ENCODE measurements at regions not wholly inside any gene's neighbourhood (a gene's known extent, or its start where the extent isn't known, plus 50 kb on each side); places are given as distances from the start of the nearest gene placed in this dataset.
A peak's percentile ranks its signal among the peaks of the same experiment; 100 is the strongest.
"Not testable (repeated sequence)": the region's sequence is repeated elsewhere in the genome, so short reads cannot be mapped to it uniquely, and the experiment has no call there.

GRCh38 chrX:74063426-74064155 is 211.1 kb upstream of the XIST start:
- DNase-seq = no peak

- no peak for DNase-seq
Observed at GRCh38 chrX:74061879-74062278, 209.4 kb upstream of the XIST start.

DNA sequence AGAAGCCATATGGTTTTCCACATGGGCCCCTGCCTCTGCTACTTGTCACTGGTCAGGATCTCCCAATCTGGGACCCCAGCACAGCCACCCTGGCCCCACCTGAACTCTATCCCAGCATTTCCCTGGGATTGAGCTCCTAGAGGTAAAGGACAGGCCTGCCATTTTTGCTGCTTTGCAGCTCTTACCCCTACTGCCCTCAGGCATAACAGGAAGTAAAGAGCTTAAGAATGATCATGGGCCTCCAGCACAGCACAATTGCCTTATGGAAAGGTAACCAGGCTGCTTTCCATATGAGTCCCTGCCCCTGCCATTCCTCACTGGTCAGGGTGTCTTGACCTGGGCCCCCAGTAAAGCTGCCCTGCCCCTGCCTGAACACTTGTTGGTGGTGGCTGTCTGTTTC is 196.6 kb upstream of the XIST start:
- DNase-seq = no peak

DNA sequence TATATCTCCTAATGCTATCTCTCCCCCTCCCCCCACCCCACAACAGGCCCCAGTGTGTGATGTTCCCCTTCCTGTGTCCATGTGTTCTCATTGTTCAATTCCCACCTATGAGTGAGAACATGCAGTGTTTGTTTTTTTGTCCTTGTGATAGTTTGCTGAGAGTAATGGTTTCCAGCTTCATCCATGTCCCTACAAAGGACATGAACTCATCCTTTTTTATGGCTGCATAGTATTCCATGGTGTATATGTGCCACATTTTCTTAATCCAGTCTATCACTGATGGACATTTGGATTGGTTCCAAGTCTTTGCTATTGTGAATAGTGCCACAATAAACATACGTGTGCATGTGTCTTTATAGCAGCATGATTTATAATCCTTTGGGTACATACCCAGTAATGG is 181.6 kb upstream of the XIST start:
- DNase-seq = not testable (repeated sequence)

DNA sequence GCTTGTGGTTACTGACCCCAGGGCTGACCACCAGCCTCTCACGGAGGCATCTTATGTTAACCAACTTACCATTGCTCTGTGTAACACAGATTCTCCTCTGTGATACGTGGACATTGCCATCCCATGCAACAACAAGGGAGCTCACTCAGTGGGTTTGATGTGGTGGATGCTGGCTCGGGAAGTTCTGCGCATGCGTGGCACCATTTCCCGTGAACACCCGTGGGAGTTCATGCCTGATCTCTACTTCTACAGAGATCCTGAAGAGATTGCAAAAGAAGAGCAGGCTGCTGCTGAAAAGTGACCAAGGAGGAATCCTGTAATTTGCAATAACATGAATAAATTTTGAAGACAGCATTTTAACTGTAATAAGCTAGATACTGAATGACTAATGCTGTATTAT is 179.0 kb upstream of the XIST start:
- not testable (repeated sequence) for DNase-seq

DNA sequence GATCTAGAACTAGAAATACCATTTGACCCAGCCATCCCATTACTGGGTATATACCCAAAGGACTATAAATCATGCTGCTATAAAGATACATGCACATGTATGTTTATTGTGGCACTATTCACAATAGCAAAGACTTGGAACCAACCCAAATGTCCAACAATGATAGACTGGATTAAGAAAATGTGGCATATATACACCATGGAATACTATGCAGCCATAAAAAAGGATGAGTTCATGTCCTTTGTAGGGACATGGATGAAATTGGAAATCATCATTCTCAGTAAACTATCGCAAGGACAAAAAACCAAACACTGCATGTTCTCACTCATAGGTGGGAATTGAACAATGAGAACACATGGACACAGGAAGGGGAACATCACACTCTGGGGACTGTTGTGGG is 178.3 kb upstream of the XIST start:
- DNase-seq = not testable (repeated sequence)

- not testable (repeated sequence) for DNase-seq
Observed at GRCh38 chrX:74025145-74025544, 172.6 kb upstream of the XIST start.

DNA sequence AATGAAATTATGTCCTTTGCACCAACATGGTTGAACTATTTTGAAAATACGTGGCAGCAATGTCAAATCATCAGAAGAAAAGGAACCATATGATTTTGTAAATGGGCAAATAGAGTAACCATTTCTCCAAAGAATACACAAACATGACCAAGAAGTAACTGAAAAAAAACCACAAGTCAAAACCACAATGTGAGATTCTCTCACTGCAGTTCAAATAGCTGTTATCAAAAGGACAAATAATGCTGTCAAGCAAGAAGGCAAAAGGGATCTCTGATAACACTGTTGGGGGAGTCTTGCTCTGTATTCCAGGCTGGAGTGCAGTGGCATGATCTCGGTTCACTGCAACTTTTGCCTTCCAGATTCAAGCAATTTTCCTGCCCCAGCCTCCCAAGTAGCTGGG is 170.7 kb upstream of the XIST start:
- DNase-seq = no peak

DNA sequence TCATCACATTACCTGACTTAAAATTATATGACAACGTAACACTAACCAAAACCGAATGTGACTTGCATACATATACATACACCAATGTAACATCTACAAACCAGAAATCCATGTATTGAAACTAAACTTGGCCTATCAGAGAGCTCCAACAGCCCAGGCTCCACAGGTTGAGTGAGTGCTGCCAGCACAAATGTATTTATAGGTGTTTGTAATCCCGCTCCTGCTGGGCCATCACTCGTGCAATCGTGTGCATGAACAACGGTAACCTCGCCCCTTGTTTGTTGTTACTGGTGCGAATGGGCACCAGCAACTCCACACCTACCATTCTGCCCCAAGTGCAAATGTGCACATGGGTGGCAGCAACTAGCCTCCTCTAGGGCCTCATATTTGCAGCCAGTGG is 165.7 kb upstream of the XIST start:
- no peak for DNase-seq

DNA sequence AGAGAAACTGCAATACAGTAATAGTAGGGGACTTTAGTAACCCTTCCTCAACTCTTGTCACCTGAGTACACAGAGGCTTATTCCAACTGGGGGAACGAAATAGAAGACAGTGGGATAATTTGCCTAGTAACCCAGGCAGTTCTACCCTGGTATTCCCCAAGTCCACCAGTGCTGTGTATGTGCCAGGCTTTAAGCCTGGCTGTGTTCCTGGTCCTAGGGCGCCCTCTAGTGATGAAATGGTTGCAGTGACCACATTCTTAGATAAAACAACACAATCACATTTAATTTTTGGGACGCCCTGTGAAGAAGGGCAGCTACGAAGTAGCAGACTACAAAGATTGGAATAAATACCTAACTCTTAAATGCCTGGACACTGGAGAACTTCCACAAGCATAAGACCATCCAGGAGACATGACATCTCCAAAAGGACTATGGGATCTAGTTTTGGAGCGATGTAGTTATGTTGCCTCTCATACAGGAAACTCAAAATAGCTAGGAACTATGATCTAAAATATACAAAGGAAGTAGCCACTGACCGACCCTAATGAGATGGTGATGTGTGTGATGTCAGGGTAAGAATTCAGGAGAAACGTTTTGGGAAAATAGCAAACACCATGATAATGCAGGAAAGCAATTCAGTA is 163.0 kb upstream of the XIST start:
- peak in 1 of 2 experiments; percentile 27 for DNase-seq

GRCh38 chrX:74009041-74009440 is 156.5 kb upstream of the XIST start:
- DNase-seq = no peak

GRCh38 chrX:73992019-73992418 is 139.5 kb upstream of the XIST start:
- no peak for DNase-seq

GRCh38 chrX:73987166-73987565 is 134.7 kb upstream of the XIST start:
- no peak for DNase-seq

GRCh38 chrX:73979551-73980131 is 127.1 kb upstream of the XIST start:
- no peak for DNase-seq

DNA sequence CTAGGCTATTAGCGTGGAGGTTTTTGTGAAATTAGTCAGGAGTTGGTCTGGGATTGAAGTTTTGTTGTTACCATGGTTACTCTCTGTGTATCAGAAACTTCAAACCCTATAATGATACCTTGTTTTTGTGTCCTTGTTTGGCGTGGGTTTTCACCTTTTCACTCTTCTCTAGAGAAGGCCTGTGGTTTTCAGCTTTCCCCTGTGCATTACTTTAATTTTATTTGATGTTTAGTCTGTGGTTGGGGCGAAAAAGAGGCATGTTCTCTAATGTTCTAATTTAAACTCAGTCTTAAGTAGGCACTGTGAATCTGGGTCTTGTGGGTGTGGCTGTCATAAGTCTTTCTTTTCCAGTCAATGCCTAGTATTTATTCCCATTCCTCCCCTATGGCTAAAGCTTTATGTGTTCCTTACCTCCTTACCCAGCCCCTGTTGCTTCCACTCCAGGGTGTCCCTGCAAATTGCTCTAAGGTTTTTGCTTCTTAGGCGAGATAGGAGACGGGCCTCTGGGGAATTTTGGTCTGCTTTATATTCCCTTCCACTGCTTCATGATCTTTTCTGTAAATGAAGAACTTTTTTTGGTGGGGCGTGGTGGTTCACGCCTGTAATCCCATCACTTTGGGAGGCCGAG is 125.1 kb upstream of the XIST start:
- DNase-seq = no peak

GRCh38 chrX:73967461-73967860 is 114.9 kb upstream of the XIST start:
- not testable (repeated sequence) for DNase-seq

DNA sequence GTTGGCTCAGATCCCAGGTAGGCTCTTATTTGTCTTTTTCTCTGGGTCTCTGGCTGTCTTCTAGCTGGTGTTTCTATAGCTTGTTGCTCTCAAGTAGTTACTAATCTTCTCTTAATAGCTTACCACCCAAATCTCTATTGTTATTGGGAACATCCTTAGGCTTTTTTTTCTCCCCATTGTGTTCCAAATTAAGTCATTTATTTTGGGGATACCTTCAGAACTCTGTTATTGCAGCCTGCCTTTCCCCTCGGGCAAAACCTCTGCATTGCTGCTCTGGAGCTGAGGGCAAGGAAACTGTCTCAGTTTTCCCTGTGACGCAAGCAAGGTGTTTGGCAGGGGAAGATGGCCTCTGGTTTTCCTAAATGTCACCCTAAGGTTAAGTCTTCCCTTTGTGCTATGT is 113.3 kb upstream of the XIST start:
- no peak for DNase-seq

DNA sequence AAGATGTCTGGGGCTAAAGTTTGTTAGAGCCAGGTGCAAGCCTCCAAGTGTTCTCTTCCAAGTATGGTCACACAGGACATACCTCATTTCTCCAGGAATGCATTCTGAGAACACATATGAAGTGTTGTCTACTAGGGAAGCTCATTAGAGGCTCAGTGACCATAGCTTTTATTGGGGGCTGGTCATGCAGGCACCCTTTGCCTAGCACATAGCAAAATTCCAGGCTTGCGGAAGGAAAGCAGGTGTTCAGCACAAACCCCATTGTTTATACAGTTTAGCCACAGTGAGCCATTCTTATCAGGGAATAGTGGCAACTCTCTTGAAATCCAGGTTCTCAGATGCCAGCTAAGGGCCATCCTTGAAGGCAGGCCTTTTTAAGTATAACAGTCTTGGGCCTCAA is 112.1 kb upstream of the XIST start:
- DNase-seq = no peak

DNA sequence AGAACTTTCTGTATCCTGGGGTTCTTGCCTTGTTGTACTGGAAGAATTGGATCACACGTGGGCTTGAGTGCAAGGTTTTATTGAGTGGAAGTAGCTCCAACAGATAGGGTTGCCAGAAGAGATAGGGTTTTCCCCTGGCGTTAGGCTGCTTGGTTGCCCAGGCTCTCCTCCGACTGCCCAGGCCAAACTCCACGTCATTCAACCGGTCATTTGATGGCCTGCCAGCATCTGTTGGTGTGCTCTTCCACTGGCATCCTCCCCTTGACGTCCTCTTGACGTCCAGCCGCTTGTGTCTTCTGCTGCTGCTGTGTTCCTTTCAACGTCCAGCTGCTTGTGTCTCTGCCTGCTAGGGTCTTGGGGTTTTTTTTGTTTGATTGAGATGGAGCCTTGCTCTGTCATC is 111.2 kb upstream of the XIST start:
- DNase-seq = no peak

- DNase-seq = no peak
Observed at GRCh38 chrX:73962948-73963347, 110.4 kb upstream of the XIST start.

- DNase-seq = not testable (repeated sequence)
Observed at GRCh38 chrX:73961867-73962266, 109.4 kb upstream of the XIST start.

DNA sequence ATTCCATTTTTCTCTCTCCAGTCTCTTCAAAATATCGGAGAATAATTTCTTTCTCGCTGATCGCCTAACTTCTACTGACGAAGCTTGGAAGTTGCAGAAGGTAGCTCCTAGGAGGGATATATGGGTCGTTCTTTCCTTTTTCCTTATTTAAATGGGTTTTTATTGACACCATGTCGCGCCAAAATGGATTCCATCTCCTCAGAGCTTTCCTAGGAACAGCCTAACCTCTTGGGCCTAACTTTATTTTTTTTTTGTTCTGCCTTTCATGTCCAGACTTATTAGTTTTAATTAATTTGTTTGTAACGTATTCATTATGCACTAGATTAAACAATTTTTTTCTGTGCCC is 92.0 kb upstream of the XIST start:
- no peak for DNase-seq

DNA sequence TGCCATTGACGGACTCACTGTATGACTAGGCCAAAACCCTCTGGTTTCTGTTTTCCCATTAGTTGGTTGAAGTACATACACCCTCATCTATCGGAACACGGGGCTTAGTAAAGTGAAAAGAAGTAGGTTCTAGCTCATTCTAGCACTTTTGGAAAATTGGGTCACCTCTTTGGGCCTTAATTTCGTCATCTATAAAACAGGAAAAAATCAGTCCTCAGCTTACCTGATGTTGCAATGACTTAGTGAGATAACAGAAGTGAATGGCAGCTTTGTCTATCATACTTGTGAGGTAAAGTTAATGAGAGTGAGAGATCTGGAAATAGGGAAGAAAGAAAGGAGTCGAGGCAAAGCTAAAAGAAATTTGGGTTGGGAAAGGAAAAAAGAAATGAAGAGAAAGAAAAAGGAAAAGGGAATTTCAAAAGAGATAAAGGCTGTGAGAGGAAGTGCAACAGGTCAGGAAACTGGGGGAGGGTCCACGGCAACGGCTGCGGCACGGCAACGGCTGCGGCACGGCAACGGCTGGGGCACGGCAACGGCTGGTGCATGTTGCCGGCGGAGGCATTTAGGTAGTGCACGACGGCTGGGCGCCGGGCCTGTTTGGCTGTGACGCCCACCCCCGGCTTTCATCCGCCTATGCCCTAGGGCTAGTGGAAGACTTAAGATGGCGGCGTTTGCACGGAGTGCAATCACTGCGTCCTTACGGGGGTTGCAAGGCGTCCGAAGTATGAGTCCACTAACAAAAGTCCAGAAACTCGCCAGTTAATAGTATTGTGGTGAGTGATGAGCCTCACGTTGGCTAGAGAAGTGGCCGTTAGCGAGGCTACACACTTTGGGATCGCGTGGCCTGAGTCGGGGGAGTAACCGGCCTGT is 91.4 kb upstream of the XIST start:
- DNase-seq = peak in 1 of 2 experiments; percentile 29

All from cerebellar nuclear complex (tissue), 1 donor.